T-cell (primary cell): ENCODE measurements at regions not wholly inside any gene's neighbourhood (a gene's known extent, or its start where the extent isn't known, plus 50 kb on each side); places are given as distances from the start of the nearest gene placed in this dataset.

Experiments
- ATAC-seq, 4 experiments: fragments of 200-7000 bp in 3 of 4; fragments of 150-1000 bp in 1 of 4; cut with Tn5 transposase; replicated peaks in 1 of 4; 1 replicate in 3 of 4; 2 replicates in 1 of 4; pipeline ENCODE4 v1.10.0; 2021; ENCODE audit warnings: moderate library complexity in 3 of 4, mild to moderate bottlenecking in 2 of 4, moderate number of reproducible peaks in 1 of 4
- CTCF ChIA-PET, 2 donors: fragments of 300-600 bp; sonication (Branson Sonifier 250); formaldehyde crosslinking; loops; one replicate each; lab custom pipeline; 2022; ENCODE audit warnings: antibody characterized with exemption in 2 of 2; lab: Charles Lee
- POLR2A ChIA-PET, 2 donors: fragments of 300-600 bp; sonication (Branson Sonifier 250); formaldehyde crosslinking; loops; one replicate each; lab custom pipeline; 2022; ENCODE audit warnings: antibody characterized with exemption in 2 of 2; lab: Charles Lee
- DNase-seq, 35 experiments: peaks; one replicate each; pipeline versions ENCODE4 v3.0.0 to v3.0.0-alpha.2; 2013 to 2023
- H3K27ac ChIP-seq: one replicate; pipeline ENCODE4 v1.5.1; 2013; ENCODE audit warnings: low read length
- H3K27me3 ChIP-seq, 2 experiments: replicated peaks in 1 of 2; 1 replicate in 1 of 2; 2 replicates in 1 of 2; pipeline versions ENCODE4 v1.6.1 to v1.7.0; 2013; ENCODE audit warnings: low read length in 1 of 2, mixed read lengths in 1 of 2; ENCODE audit not compliant: control insufficient read depth in 2 of 2, insufficient read depth in 2 of 2; ENCODE audit errors: extremely low read depth in 1 of 2
- H3K36me3 ChIP-seq, 2 donors: 1 replicate in 1 of 2; 2 replicates in 1 of 2; pipeline versions ENCODE4 v1.6.1 to v1.7.0; 2013; ENCODE audit warnings: low read length in 1 of 2; ENCODE audit not compliant: control insufficient read depth in 2 of 2, insufficient read depth in 1 of 2; ENCODE audit errors: extremely low read depth in 1 of 2
- H3K4me1 ChIP-seq, 2 experiments: 1 replicate in 1 of 2; 2 replicates in 1 of 2; pipeline versions ENCODE4 v1.6.1 to v1.7.0; 2013; ENCODE audit warnings: low read length in 2 of 2, mixed read lengths in 1 of 2; ENCODE audit not compliant: insufficient read depth in 2 of 2, control insufficient read depth in 1 of 2; ENCODE audit errors: extremely low read depth in 1 of 2
- H3K4me3 ChIP-seq, 2 donors: 1 replicate in 1 of 2; 2 replicates in 1 of 2; pipeline versions ENCODE4 v1.5.1 to v1.7.0; 2013; ENCODE audit warnings: mild to moderate bottlenecking in 2 of 2, low read length in 1 of 2, moderate library complexity in 1 of 2; ENCODE audit not compliant: control insufficient read depth in 1 of 2; ENCODE audit errors: extremely low read depth in 1 of 2
- H3K9me3 ChIP-seq: 2 replicates; pipeline ENCODE4 v1.7.0; 2013
- H3K27ac Mint-ChIP-seq, 2 donors: one replicate each; pipeline ENCODE4 v1.8.0; 2020 to 2021; ENCODE audit warnings: mild to moderate bottlenecking in 2 of 2, mixed read lengths in 2 of 2
- H3K27me3 Mint-ChIP-seq, 2 donors: one replicate each; pipeline ENCODE4 v1.8.0; 2021 to 2022; ENCODE audit warnings: mixed read lengths in 2 of 2
- H3K36me3 Mint-ChIP-seq: one replicate; pipeline ENCODE4 v1.8.0; 2021; ENCODE audit warnings: mixed read lengths
- H3K4me1 Mint-ChIP-seq, 3 donors: one replicate each; pipeline ENCODE4 v1.8.0; 2020 to 2022; ENCODE audit warnings: mixed read lengths in 3 of 3, mild to moderate bottlenecking in 1 of 3
- H3K4me3 Mint-ChIP-seq, 3 donors: one replicate each; pipeline ENCODE4 v1.8.0; 2020 to 2022; ENCODE audit warnings: mild to moderate bottlenecking in 3 of 3, mixed read lengths in 3 of 3, moderate library complexity in 3 of 3
- H3K9me3 Mint-ChIP-seq, 3 donors: one replicate each; pipeline ENCODE4 v1.8.0; 2020 to 2022; ENCODE audit warnings: mixed read lengths in 3 of 3
- WGBS: methylation state at CpG from one replicate; pipeline ENCODE4 v1.1.5; 2013; ENCODE audit warnings: missing lambda C conversion rate; ENCODE audit not compliant: insufficient coverage; 5-methylcytosine and 5-hydroxymethylcytosine counted together

DNA sequence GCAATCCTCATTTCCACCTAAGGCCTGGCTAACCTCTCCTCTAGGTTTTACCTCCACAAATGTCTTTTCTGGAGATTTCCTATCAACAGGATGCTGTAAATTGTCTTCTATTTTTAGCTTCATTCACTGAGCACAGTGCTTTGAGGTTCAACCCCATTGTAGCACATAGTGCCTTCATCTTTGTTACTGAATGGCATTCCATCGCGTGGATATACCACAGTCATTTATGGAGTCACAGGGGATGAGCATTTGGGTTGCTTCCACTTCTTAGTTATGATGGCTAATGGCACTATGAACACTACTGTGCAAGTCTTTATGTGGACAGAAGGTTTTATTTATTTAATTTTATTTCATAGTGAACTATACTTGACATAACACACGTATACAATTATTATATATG lies 387.1 kb downstream of the SMOC2 start:
- H3K27me3 Mint-ChIP-seq = peaks cover 0 to 1% of the 10 kb centered on the region in 2 donors
- Histone ChIP-seq H3K4me1 (no peaks in the 10 kb centered on the region), H3K36me3 (no peaks in the 10 kb centered on the region), H3K9me3 (no peaks in the 10 kb centered on the region), H3K27ac (no peak overlapping the region), H3K4me3 (no peak overlapping the region), H3K27me3 (no peaks in the 10 kb centered on the region)
- ATAC-seq (no peak), DNase-seq (no peak)
- H3K4me3 Mint-ChIP-seq = no peak overlapping the region
- H3K4me1 Mint-ChIP-seq = no peaks in the 10 kb centered on the region
- H3K36me3 Mint-ChIP-seq = no peaks in the 10 kb centered on the region
- no CpG with 5 or more reads among the region's 3 CpGs for WGBS
- no peak overlapping the region for H3K27ac Mint-ChIP-seq
- ChIA-PET CTCF (no interaction called here), POLR2A (no interaction called here)
- H3K9me3 Mint-ChIP-seq = no peaks in the 10 kb centered on the region

GRCh38 chr6:168827586-168827871 lies 386.5 kb downstream of the SMOC2 start:
- DNase-seq (no peak), ATAC-seq (no peak)
- no peak overlapping the region for H3K27ac ChIP-seq
- CTCF ChIA-PET = no interaction called here
- H3K9me3 Mint-ChIP-seq = no peaks in the 10 kb centered on the region
- H3K4me3 Mint-ChIP-seq = no peak overlapping the region
- peaks cover 0 to 1% of the 10 kb centered on the region in 2 donors for H3K27me3 Mint-ChIP-seq
- no peaks in the 10 kb centered on the region for H3K36me3 ChIP-seq
- no peaks in the 10 kb centered on the region for H3K36me3 Mint-ChIP-seq
- WGBS = no CpG with 5 or more reads among the region's 4 CpGs
- H3K27me3 ChIP-seq = no peaks in the 10 kb centered on the region
- POLR2A ChIA-PET = no interaction called here
- no peaks in the 10 kb centered on the region for H3K9me3 ChIP-seq
- no peaks in the 10 kb centered on the region for H3K4me1 ChIP-seq
- no peaks in the 10 kb centered on the region for H3K4me1 Mint-ChIP-seq
- H3K4me3 ChIP-seq = no peak overlapping the region
- H3K27ac Mint-ChIP-seq = no peak overlapping the region

GRCh38 chr6:168826726-168827585 lies 386.0 kb downstream of the SMOC2 start:
- Histone ChIP-seq H3K27ac (no peak overlapping the region), H3K4me1 (no peaks in the 10 kb centered on the region), H3K27me3 (no peaks in the 10 kb centered on the region), H3K4me3 (no peak overlapping the region), H3K9me3 (no peaks in the 10 kb centered on the region), H3K36me3 (no peaks in the 10 kb centered on the region)
- ATAC-seq (no peak), DNase-seq (no peak)
- H3K27me3 Mint-ChIP-seq = peaks cover 0 to 1% of the 10 kb centered on the region in 2 donors
- 86% methylated on average over 11 of the region's 19 CpGs for WGBS
- POLR2A ChIA-PET = no interaction called here
- H3K27ac Mint-ChIP-seq = no peak overlapping the region
- H3K9me3 Mint-ChIP-seq = no peaks in the 10 kb centered on the region
- no peaks in the 10 kb centered on the region for H3K4me1 Mint-ChIP-seq
- H3K36me3 Mint-ChIP-seq = no peaks in the 10 kb centered on the region
- no peak overlapping the region for H3K4me3 Mint-ChIP-seq
- CTCF ChIA-PET = no interaction called here

DNA sequence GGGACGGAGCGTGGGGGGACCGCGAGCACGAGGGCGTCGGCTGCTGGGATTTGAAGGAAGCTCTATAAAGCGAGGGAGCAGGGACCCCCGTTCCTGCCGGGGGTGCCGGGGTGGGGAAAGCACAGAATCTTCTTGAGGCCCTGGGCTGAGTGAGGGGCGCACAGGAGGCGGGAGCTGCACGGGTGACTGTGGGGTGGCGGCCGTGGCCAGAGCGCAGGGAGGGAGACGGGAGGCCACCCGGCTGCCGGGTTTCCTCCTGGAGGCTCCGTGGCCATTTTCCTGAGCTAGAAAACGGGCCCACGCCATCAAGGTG lies 385.1 kb downstream of the SMOC2 start:
- CTCF ChIA-PET = no interaction called here

DNA sequence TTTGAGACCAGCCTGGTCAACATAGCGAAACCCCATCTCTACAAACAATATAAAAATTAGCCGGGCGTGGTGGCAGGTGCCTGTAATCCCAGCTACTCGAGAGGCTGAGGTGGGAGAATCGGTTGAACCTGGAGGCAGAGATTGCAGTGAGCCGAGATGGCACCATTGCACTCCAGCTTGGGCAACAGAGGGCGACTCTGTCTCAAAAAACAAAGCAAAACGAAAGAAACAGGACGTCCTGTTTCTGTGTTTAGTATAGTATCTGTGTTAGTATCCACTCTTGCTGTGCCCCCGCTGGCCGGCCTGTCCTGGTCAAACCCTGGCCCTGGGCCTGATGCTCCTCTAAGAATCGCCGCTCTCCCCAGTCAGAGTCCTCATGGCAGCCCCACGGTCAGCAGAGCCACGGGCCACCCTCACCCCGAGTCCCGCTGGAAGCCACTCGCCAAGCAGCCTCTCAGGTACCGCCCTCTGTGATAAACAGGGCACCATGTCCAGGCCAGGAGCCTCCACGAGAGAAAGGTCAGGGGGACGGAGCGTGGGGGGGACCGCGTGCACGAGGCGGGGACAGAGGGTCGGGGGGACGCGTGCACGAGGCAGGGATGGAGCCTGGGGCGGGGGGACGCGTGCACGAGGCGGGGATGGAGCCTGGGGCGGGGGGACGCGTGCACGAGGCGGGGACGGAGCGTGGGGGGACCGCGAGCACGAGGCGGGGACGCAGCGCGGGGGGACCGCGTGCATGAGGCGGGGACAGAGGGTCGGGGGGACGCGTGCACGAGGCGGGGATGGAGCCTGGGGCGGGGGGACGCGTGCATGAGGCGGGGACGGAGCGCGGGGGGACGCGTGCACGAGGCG lies 384.5 kb downstream of the SMOC2 start:
- H3K36me3 ChIP-seq = no peaks in the 10 kb centered on the region
- CTCF ChIA-PET = no interaction called here
- H3K27me3 Mint-ChIP-seq = no peaks in the 10 kb centered on the region
- no peaks in the 10 kb centered on the region for H3K27me3 ChIP-seq
- 89% methylated on average over 34 of the region's 68 CpGs for WGBS
- H3K4me3 Mint-ChIP-seq = no peak overlapping the region
- H3K9me3 ChIP-seq = no peaks in the 10 kb centered on the region
- H3K4me1 Mint-ChIP-seq = no peaks in the 10 kb centered on the region
- H3K27ac Mint-ChIP-seq = no peak overlapping the region
- POLR2A ChIA-PET = no interaction called here
- no peak overlapping the region for H3K4me3 ChIP-seq
- no peak for ATAC-seq
- no peaks in the 10 kb centered on the region for H3K36me3 Mint-ChIP-seq
- no peak for DNase-seq
- H3K9me3 Mint-ChIP-seq = no peaks in the 10 kb centered on the region
- H3K4me1 ChIP-seq = no peaks in the 10 kb centered on the region
- H3K27ac ChIP-seq = no peak overlapping the region

More for the DNA sequence above, 385.1 kb downstream of the SMOC2 start:
- no peak overlapping the region for H3K27ac Mint-ChIP-seq
- ATAC-seq = no peak
- no peaks in the 10 kb centered on the region for H3K9me3 Mint-ChIP-seq
- H3K9me3 ChIP-seq = no peaks in the 10 kb centered on the region
- H3K4me1 ChIP-seq = no peaks in the 10 kb centered on the region
- H3K36me3 ChIP-seq = no peaks in the 10 kb centered on the region
- H3K27me3 ChIP-seq = no peaks in the 10 kb centered on the region
- no peak overlapping the region for H3K4me3 ChIP-seq
- no peaks in the 10 kb centered on the region for H3K27me3 Mint-ChIP-seq
- no peak overlapping the region for H3K4me3 Mint-ChIP-seq
- H3K27ac ChIP-seq = no peak overlapping the region
- H3K4me1 Mint-ChIP-seq = no peaks in the 10 kb centered on the region
- POLR2A ChIA-PET = no interaction called here
- H3K36me3 Mint-ChIP-seq = no peaks in the 10 kb centered on the region
- DNase-seq = no peak
- WGBS = 95% methylated on average over 21 of the region's 23 CpGs

DNA sequence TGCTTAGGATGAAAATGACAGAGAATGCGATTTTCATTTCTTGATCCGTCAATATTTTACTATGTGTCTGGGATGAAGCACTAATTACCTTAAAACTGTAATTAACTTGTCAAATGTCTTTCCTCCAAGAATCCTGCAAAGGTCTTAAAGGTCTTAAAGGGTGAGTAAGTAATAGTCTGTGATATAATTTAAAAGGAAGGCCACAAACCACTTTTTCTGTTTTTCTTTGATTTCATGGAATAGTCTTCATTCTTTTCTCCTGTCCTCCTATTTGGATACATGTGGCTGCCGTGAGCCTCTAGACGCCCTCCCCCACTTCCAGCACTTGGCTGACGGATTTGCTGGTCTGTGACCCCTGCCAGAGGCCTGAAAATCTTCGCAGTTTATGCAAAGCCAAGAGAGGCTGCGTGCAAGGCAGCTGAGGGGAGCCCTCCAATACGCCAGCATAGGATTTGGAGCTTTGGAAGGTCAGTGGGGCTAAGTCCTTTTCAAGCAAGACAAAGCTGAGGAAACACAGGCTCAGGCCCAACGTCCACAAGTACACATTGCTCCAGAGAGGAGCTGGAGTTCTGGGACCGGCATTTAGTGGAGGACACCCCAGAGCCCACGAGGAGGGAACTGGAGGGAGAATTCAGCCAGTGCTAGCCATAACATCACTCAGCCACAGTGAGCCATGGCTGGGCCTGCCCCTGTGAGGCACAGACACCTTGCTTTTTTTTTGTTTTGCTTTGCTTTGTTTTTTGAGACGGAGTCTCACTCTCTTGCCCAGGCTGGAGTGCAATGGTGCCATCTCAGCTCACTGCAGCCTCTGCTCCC lies 382.6 kb downstream of the SMOC2 start:
- H3K4me1 Mint-ChIP-seq = no peaks in the 10 kb centered on the region

More for the DNA sequence above, 382.6 kb downstream of the SMOC2 start:
- Mint-ChIP-seq H3K9me3 (no peaks in the 10 kb centered on the region), H3K27ac (no peak overlapping the region), H3K27me3 (no peaks in the 10 kb centered on the region), H3K4me3 (no peak overlapping the region), H3K36me3 (no peaks in the 10 kb centered on the region)
- Histone ChIP-seq H3K4me1 (no peaks in the 10 kb centered on the region), H3K27ac (no peak overlapping the region), H3K9me3 (no peaks in the 10 kb centered on the region), H3K36me3 (no peaks in the 10 kb centered on the region), H3K4me3 (no peak overlapping the region), H3K27me3 (no peaks in the 10 kb centered on the region)
- CTCF ChIA-PET = no interaction called here
- POLR2A ChIA-PET = no interaction called here
- DNase-seq (no peak), ATAC-seq (no peak)
- 55% methylated on average over 7 of the region's 12 CpGs for WGBS
